ENCODE measurements at regions not wholly inside any gene's neighbourhood (a gene's known extent, or its start where the extent isn't known, plus 50 kb on each side); places are given as distances from the start of the nearest gene placed in this dataset.

GRCh38 chr18:1929720-1930119 lies 641.6 kb downstream of the METTL4 start:
- no peak for TF ChIP-seq POLR2A (IDR thresholded peaks at IDR 0.05; ENCODE audit: extremely low read depth, insufficient read length)
- TF ChIP-seq CTCF (IDR thresholded peaks at IDR 0.05; ENCODE audit: low read depth, low read length): no peak
- TF ChIP-seq MYC (IDR thresholded peaks at IDR 0.05; ENCODE audit: low read depth, low read length): no peak
- no peak for TF ChIP-seq MAX (IDR thresholded peaks at IDR 0.05; ENCODE audit: low read depth, low read length)
